ENCODE measurements at regions not wholly inside any gene's neighbourhood (a gene's known extent, or its start where the extent isn't known, plus 50 kb on each side); places are given as distances from the start of the nearest gene placed in this dataset.
A peak's percentile ranks its signal among the peaks of the same experiment; 100 is the strongest.

DNA sequence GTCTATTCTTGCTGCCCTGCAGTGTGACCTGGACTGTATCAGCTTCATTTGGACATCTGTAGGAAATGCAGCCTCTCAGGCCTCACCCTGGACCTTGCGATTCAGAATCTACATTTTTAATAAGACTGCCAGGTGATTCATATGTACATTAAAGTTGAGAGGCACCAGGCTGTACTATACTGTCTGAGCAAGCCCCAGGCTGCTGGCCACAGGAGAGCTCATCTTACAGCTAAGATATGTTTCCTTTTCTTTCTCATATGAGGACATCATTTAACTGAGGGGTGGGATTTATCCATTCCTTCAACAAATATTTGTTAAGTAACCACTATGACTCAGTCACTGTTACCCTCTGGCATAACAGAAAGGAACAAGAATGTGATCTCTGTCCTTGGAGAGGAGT is 78.2 kb upstream of the GCFC2 start:
- no peaks in the 10 kb centered on the region for H3K27me3 ChIP-seq (replicated peaks; ENCODE audit: insufficient read depth)
- 76% methylated on average over 1 of the region's 1 CpG for WGBS
- intact Hi-C loops (cut with DNase I): loop anchor here (5.0 kb wide), 1 partner anchor 808 kb away; no protein-coding TSS in a partner anchor

GRCh38 chr2:75788154-75788553 is 77.4 kb upstream of the GCFC2 start:
- DNase-seq (ENCODE audit: low spot score): no peak
- H3K27ac ChIP-seq: no peak overlapping the region
- no peaks in the 10 kb centered on the region for H3K36me3 ChIP-seq
- intact Hi-C loops (cut with DNase I): loop anchor here (5.0 kb wide), 1 partner anchor 809 kb away; no protein-coding TSS in a partner anchor
- no peak overlapping the region for H3K4me3 ChIP-seq
- H3K4me1 ChIP-seq (replicated peaks): no peaks in the 10 kb centered on the region
- no peaks in the 10 kb centered on the region for H3K27me3 ChIP-seq (replicated peaks; ENCODE audit: insufficient read depth)
- TF ChIP-seq CTCF (IDR thresholded peaks at IDR 0.05) (no peak), POLR2AphosphoS5 (IDR thresholded peaks at IDR 0.05) (no peak), POLR2A (IDR thresholded peaks at IDR 0.05) (no peak)
- 73% methylated on average over 4 of the region's 4 CpGs for WGBS
- H3K9me3 ChIP-seq: no peaks in the 10 kb centered on the region

More for the DNA sequence above, 78.2 kb upstream of the GCFC2 start:
- Histone ChIP-seq H3K4me1 (replicated peaks) (no peaks in the 10 kb centered on the region), H3K4me3 (no peak overlapping the region), H3K9me3 (no peaks in the 10 kb centered on the region), H3K27ac (no peak overlapping the region), H3K36me3 (no peaks in the 10 kb centered on the region)
- no peak for TF ChIP-seq POLR2A (IDR thresholded peaks at IDR 0.05)
- TF ChIP-seq CTCF (IDR thresholded peaks at IDR 0.05): no peak
- no peak for TF ChIP-seq POLR2AphosphoS5 (IDR thresholded peaks at IDR 0.05)
- no peak for DNase-seq (ENCODE audit: low spot score)

DNA sequence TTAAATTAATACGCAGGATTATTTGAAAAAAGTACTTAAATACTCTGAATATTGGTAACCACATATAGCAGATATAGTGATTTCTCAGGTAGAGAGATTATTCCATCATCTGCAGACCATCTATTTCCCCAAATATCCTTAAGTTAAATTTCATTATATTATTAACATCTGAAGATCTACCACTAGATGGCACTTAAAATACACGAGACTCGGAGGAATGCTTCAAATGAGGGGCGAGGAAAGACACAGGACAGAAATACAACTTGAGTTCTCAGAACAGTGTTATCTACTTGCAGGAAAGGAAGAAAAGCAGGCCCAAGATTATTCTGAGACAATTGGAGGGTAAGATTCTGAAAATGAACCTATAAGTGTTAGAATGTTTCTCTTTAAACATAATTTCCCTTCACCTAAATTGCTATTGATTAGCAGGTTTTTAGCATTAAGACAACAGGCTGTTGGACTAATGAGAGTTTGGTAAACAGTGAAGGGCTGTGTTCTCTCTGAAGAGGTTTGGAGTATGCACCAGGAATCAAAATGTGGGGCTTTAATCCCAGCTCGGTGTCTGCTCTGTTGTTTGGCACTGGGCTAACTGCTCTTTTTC is 76.9 kb upstream of the GCFC2 start:
- intact Hi-C loops (cut with DNase I): loop anchor here (5.0 kb wide), 1 partner anchor 810 kb away; no protein-coding TSS in a partner anchor

DNA sequence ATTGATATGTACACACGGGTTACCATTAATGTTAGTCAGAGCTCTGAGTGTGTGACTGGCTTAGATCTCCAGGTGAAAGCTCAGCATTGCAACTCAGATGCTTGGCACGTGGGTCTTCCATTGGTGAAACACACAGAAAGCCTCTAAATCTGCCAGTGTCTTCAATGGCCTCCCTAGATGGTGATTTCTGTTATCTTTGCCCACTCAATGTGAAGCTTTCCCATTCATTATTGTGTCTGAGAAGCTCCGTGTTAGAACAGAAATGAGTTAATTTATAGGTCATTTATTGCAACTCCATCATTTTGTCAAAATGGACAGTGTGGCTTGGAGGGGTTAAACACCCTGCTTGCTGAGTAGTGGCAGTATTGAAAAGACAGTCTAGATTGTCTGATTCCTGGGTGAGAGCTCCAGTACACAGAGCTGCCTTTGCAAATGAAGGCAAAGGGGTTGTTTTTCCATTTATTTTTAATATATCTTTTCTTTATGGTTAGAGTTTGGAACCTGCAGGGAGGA is 64.7 kb upstream of the GCFC2 start:
- H3K27me3 ChIP-seq (replicated peaks; ENCODE audit: insufficient read depth): no peaks in the 10 kb centered on the region
- TF ChIP-seq CTCF (IDR thresholded peaks at IDR 0.05) (no peak), POLR2A (IDR thresholded peaks at IDR 0.05) (no peak), POLR2AphosphoS5 (IDR thresholded peaks at IDR 0.05) (no peak)
- intact Hi-C loops (cut with DNase I): no loop called here
- DNase-seq (ENCODE audit: low spot score): no peak
- no peak overlapping the region for H3K27ac ChIP-seq
- no peaks in the 10 kb centered on the region for H3K4me1 ChIP-seq (replicated peaks)
- no peaks in the 10 kb centered on the region for H3K36me3 ChIP-seq
- no peaks in the 10 kb centered on the region for H3K9me3 ChIP-seq
- no peak overlapping the region for H3K4me3 ChIP-seq
- 45% methylated on average over 3 of the region's 3 CpGs for WGBS

More for the DNA sequence above, 76.9 kb upstream of the GCFC2 start:
- WGBS: 25% methylated on average over 5 of the region's 5 CpGs
- Histone ChIP-seq H3K4me3 (no peak overlapping the region), H3K9me3 (no peaks in the 10 kb centered on the region), H3K27me3 (replicated peaks; ENCODE audit: insufficient read depth) (no peaks in the 10 kb centered on the region), H3K4me1 (replicated peaks) (no peaks in the 10 kb centered on the region), H3K27ac (no peak overlapping the region), H3K36me3 (no peaks in the 10 kb centered on the region)
- DNase-seq (ENCODE audit: low spot score): no peak
- TF ChIP-seq CTCF (IDR thresholded peaks at IDR 0.05) (peak in 3 of 4 experiments; percentile 27 to 42 (median 39)), POLR2A (IDR thresholded peaks at IDR 0.05) (no peak)
